ENCODE measurements at regions not wholly inside any gene's neighbourhood (a gene's known extent, or its start where the extent isn't known, plus 50 kb on each side); places are given as distances from the start of the nearest gene placed in this dataset.

DNA sequence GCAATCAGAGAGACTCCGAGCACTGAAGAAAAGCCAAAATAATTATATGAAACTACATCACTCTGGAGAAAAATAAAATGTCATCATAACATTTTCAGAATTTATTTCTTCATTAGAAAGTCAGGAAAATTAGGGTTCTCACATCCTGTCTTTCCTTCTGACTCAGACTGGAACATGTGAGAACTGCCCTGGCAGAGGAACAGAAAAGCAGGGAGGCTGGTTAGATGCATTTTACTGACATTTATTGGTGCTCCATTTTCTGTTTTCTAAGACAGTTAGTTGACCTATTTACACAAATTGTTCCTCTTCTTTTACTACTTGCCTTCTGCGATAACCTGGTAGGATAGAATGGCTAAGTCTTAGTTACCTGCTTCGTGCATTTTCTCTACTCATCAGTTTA is 58.6 kb upstream of the ANK3 start:
- ChIA-PET CTCF (no interaction called here), POLR2A (no interaction called here)
- DNase-seq (ENCODE audit: extremely low spot score): no peak
- TF ChIP-seq SUZ12 (IDR thresholded peaks at IDR 0.05): no peak
- no peak for TF ChIP-seq FOXK2 (IDR thresholded peaks at IDR 0.05)
- TF ChIP-seq SP1 (IDR thresholded peaks at IDR 0.05): no peak
- no peak for TF ChIP-seq NFRKB (IDR thresholded peaks at IDR 0.05)
- TF ChIP-seq ZNF384 (IDR thresholded peaks at IDR 0.05): no peak
- no peak for TF ChIP-seq FOXM1 (IDR thresholded peaks at IDR 0.05; ENCODE audit: borderline replicate concordance)
- TF ChIP-seq TARDBP (IDR thresholded peaks at IDR 0.05): no peak
- TF ChIP-seq HDGF (IDR thresholded peaks at IDR 0.05; ENCODE audit: borderline replicate concordance): no peak
- no peak for TF ChIP-seq L3MBTL2 (conservative IDR thresholded peaks at IDR 0.05)
- TF ChIP-seq LEF1 (IDR thresholded peaks at IDR 0.05; ENCODE audit: borderline replicate concordance): no peak
- TF ChIP-seq, protein P1, sequence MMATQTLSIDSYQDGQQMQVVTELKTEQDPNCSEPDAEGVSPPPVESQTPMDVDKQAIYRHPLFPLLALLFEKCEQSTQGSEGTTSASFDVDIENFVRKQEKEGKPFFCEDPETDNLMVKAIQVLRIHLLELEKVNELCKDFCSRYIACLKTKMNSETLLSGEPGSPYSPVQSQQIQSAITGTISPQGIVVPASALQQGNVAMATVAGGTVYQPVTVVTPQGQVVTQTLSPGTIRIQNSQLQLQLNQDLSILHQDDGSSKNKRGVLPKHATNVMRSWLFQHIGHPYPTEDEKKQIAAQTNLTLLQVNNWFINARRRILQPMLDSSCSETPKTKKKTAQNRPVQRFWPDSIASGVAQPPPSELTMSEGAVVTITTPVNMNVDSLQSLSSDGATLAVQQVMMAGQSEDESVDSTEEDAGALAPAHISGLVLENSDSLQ (IDR thresholded peaks at IDR 0.05): no peak
- TF ChIP-seq FOXA1 (IDR thresholded peaks at IDR 0.05): no peak
- no peak for TF ChIP-seq BHLHE40 (IDR thresholded peaks at IDR 0.05; ENCODE audit: borderline replicate concordance)
- TF ChIP-seq ELF4 (IDR thresholded peaks at IDR 0.05): no peak
- TF ChIP-seq ARNT (IDR thresholded peaks at IDR 0.05): no peak
- no peak for TF ChIP-seq CTBP1 (IDR thresholded peaks at IDR 0.05; ENCODE audit: borderline replicate concordance)

DNA sequence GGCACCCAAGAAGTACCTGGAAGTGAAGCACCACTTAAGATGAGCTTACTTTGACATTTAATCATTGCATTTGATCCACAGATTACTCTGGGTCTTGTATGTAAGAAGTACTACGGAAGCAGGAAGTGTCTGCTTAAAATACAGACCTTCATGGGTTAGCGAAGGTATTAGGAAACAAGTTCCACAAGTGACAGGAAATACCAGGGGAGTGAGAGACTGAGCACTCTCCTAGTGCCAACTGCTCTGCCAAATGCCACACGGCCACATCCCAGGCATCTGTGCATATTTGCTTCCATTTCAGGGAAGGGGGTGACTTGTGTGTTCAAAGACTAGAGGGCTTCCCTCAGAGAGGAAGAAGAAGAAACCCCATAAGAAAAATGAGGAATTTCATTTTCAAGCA is 57.2 kb upstream of the ANK3 start:
- POLR2A ChIA-PET: no interaction called here
- no peak for DNase-seq (ENCODE audit: extremely low spot score)
- CTCF ChIA-PET: interaction anchor here (0.5 kb wide), 1 partner anchor 177 kb away, joined by 3 read pairs; no protein-coding TSS in a partner anchor
- TF ChIP-seq ZNF384 (IDR thresholded peaks at IDR 0.05) (no peak), BHLHE40 (IDR thresholded peaks at IDR 0.05; ENCODE audit: borderline replicate concordance) (no peak), ARNT (IDR thresholded peaks at IDR 0.05) (no peak), ELF4 (IDR thresholded peaks at IDR 0.05) (no peak), LEF1 (IDR thresholded peaks at IDR 0.05; ENCODE audit: borderline replicate concordance) (no peak), HDGF (IDR thresholded peaks at IDR 0.05; ENCODE audit: borderline replicate concordance) (no peak), TARDBP (IDR thresholded peaks at IDR 0.05) (no peak)
- TF ChIP-seq, protein P1 (IDR thresholded peaks at IDR 0.05): no peak

GRCh38 chr10:60446070-60446833 is 56.6 kb upstream of the ANK3 start:
- POLR2A ChIA-PET: no interaction called here
- CTCF ChIA-PET: interaction anchor here (0.5 to 0.6 kb wide), 2 partner anchors 178 to 390 kb away, joined by 3 to 6 read pairs; no protein-coding TSS in a partner anchor
- no peak for DNase-seq (ENCODE audit: extremely low spot score)
- TF ChIP-seq CTBP1 (IDR thresholded peaks at IDR 0.05; ENCODE audit: borderline replicate concordance) (no peak), FOXM1 (IDR thresholded peaks at IDR 0.05; ENCODE audit: borderline replicate concordance) (no peak), NFRKB (IDR thresholded peaks at IDR 0.05) (no peak), LEF1 (IDR thresholded peaks at IDR 0.05; ENCODE audit: borderline replicate concordance) (no peak), FOXA1 (IDR thresholded peaks at IDR 0.05) (no peak), ZNF384 (IDR thresholded peaks at IDR 0.05) (no peak), BHLHE40 (IDR thresholded peaks at IDR 0.05; ENCODE audit: borderline replicate concordance) (no peak), FOXK2 (IDR thresholded peaks at IDR 0.05) (no peak), ELF4 (IDR thresholded peaks at IDR 0.05) (no peak), SP1 (IDR thresholded peaks at IDR 0.05) (no peak), HDGF (IDR thresholded peaks at IDR 0.05; ENCODE audit: borderline replicate concordance) (no peak), SUZ12 (IDR thresholded peaks at IDR 0.05) (no peak), L3MBTL2 (conservative IDR thresholded peaks at IDR 0.05) (no peak), ARNT (IDR thresholded peaks at IDR 0.05) (no peak), TARDBP (IDR thresholded peaks at IDR 0.05) (no peak)
- TF ChIP-seq, protein P1 (IDR thresholded peaks at IDR 0.05): no peak

DNA sequence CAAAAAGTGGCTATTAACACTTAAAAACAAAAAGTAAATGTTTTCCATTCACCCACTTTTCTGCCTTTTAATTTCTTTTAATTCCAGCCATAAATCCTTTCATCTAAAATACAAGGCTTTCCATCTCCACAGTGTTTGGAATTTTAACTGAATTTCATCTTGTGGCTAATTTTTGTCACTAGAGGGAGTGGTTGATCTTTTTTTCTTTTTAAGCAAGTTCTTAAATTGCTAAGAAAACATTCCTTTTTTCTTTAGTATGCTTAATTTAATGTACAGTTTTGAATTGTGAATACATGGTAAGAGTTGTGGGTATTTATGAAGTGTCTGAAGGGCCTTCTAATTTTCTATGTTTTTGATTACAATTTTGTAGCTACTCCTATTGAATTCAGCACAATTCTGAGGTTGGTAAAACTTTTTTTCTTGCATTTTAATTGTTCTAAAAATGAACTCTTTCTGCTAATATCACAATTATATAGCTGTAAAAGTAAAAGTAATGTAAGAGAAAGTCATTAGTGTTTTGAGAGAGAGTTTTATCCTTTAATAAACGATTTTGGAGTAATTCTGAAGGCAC is 54.9 kb upstream of the ANK3 start:
- CTCF ChIA-PET: interaction anchor here (0.6 to 3.0 kb wide), 3 partner anchors 11 to 649 kb away, joined by 4 to 12 read pairs (median 9); no protein-coding TSS in a partner anchor
- DNase-seq (ENCODE audit: extremely low spot score): no peak
- TF ChIP-seq ELF4 (IDR thresholded peaks at IDR 0.05) (no peak), SP1 (IDR thresholded peaks at IDR 0.05) (no peak), FOXK2 (IDR thresholded peaks at IDR 0.05) (no peak), BHLHE40 (IDR thresholded peaks at IDR 0.05; ENCODE audit: borderline replicate concordance) (no peak), L3MBTL2 (conservative IDR thresholded peaks at IDR 0.05) (no peak), HDGF (IDR thresholded peaks at IDR 0.05; ENCODE audit: borderline replicate concordance) (no peak), SUZ12 (IDR thresholded peaks at IDR 0.05) (no peak), TARDBP (IDR thresholded peaks at IDR 0.05) (no peak)
- POLR2A ChIA-PET: no interaction called here

DNA sequence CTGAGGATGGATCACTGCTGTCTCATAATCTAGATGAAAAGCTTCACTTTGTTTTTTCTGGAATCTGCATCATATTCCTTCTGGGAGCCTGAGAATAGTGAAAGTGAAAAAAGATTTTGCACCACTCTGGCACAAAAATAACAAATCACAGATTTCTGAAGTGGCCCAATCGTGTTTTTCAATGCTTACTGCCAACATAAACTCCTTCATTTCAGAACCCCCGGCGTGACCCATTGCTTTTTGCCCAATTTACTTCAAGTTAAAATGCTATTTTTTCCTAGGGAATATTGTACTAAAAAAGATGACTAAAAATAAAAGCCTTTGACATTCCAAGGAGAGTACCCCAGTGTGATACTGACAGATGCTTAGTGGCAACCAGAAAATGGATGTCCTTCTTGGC is 53.7 kb upstream of the ANK3 start:
- CTCF ChIA-PET: interaction anchor here (1.0 to 3.0 kb wide), 2 partner anchors 203 to 206 kb away, joined by 3 to 12 read pairs; no protein-coding TSS in a partner anchor
- POLR2A ChIA-PET: no interaction called here
- no peak for TF ChIP-seq FOXK2 (IDR thresholded peaks at IDR 0.05)
- TF ChIP-seq ZNF384 (IDR thresholded peaks at IDR 0.05): no peak
- TF ChIP-seq NFRKB (IDR thresholded peaks at IDR 0.05): no peak
- TF ChIP-seq ELF4 (IDR thresholded peaks at IDR 0.05): no peak
- no peak for TF ChIP-seq SP1 (IDR thresholded peaks at IDR 0.05)
- DNase-seq (ENCODE audit: extremely low spot score): no peak

- TF ChIP-seq NFRKB (IDR thresholded peaks at IDR 0.05) (no peak), L3MBTL2 (conservative IDR thresholded peaks at IDR 0.05) (no peak), FOXA1 (IDR thresholded peaks at IDR 0.05) (no peak), ZNF384 (IDR thresholded peaks at IDR 0.05) (no peak), FOXM1 (IDR thresholded peaks at IDR 0.05; ENCODE audit: borderline replicate concordance) (no peak), SUZ12 (IDR thresholded peaks at IDR 0.05) (no peak), FOXK2 (IDR thresholded peaks at IDR 0.05) (no peak), HDGF (IDR thresholded peaks at IDR 0.05; ENCODE audit: borderline replicate concordance) (no peak), TARDBP (IDR thresholded peaks at IDR 0.05) (no peak), SP1 (IDR thresholded peaks at IDR 0.05) (no peak)
- TF ChIP-seq, protein P1 (IDR thresholded peaks at IDR 0.05): no peak
- DNase-seq (ENCODE audit: extremely low spot score): no peak
- ChIA-PET POLR2A (no interaction called here), CTCF (no interaction called here)
Observed at GRCh38 chr10:60441515-60441914, 51.8 kb upstream of the ANK3 start.

Data from HEK293T (cell line).